NCI-H2171 treated with DMSO at 0.1 percent for 48 hours (cell line): ENCODE measurements at regions not wholly inside any gene's neighbourhood (a gene's known extent, or its start where the extent isn't known, plus 50 kb on each side); places are given as distances from the start of the nearest gene placed in this dataset.
A peak's percentile ranks its signal among the peaks of the same experiment; 100 is the strongest.

ENCODE experiments used
- DNase-seq: peaks from one replicate; lab custom pipeline; 2025; lab: John Stamatoyannopoulos, UW

DNA sequence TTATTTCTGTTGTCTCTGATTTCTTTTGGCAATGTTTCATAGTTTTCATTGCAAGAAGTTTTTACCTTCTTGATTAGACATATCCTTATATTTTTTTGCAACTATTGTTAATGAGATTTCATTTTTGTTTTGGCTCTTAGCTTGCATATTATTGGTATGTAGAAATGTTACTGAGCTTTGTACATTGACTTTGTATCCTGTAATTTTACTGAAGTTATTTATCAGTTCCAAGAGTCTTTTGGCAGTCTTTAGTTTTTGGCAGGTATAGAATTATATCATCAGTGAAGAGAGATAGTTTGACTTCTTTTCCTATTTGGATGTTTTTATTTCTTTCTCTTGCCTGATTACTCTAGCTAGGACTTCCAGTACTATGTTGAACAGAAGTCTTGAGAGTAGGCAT, 375.7 kb downstream of the TDRD3 start:
- no peak for DNase-seq

DNA sequence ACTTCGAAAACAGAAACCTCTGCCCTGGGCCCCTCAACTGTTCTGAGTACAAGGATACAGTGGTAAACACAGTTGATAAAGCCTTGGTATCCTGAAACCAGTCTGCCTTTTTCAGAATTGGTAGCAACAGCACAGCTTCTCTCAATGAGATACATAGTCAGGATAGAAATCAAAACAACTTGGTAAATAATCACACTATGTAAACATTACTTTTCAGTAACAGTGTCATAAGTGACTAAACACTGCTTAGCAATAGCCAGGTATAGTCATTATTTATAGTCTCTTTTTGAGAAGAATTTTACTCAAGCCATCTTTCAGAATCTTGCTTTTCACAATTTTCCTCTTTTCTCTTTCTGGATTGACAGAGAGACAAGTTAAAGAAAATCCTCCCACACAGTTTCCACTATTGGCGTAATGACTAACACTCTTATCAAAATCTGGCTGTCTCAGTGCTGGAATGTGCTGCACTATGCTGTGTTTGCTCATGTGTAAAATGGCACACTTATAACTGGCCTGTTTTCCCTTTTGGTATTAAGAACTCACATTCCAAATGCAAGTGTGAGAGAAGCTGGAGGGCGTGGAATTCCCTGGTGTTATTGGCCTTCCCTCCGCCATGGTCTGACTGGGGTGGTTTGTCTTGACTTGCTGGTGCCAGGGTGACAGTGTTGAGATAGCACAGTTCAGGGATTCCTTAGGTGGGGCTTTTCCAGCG, 368.8 kb downstream of the TDRD3 start:
- DNase-seq: no peak

GRCh38 chr13:60759499-60759898, 362.5 kb downstream of the TDRD3 start:
- peak; percentile 30 for DNase-seq

- DNase-seq: no peak
Measured at GRCh38 chr13:60758637-60759036, 361.6 kb downstream of the TDRD3 start.

GRCh38 chr13:60757501-60758215, 360.6 kb downstream of the TDRD3 start:
- DNase-seq: no peak

DNA sequence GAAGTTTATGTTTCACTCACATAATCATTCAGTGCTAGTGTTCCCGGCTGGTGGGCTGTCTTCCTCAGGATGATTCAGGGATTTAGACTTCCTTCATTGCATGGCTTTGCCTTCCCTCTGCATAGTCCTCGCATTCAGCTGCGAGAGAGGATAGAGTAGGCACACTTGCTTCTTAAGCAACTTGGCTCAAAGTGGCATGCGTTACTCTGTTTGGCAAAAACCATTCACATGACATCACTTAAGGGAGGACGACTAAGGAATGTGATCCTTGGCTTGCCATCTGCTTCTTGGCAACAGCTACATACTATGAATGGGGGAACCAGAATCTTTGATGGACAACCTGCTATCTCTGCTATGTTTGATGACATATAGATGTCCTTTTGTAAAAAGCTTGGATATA, 359.3 kb downstream of the TDRD3 start:
- DNase-seq: no peak

GRCh38 chr13:60755380-60756163, 358.6 kb downstream of the TDRD3 start:
- no peak for DNase-seq

DNA sequence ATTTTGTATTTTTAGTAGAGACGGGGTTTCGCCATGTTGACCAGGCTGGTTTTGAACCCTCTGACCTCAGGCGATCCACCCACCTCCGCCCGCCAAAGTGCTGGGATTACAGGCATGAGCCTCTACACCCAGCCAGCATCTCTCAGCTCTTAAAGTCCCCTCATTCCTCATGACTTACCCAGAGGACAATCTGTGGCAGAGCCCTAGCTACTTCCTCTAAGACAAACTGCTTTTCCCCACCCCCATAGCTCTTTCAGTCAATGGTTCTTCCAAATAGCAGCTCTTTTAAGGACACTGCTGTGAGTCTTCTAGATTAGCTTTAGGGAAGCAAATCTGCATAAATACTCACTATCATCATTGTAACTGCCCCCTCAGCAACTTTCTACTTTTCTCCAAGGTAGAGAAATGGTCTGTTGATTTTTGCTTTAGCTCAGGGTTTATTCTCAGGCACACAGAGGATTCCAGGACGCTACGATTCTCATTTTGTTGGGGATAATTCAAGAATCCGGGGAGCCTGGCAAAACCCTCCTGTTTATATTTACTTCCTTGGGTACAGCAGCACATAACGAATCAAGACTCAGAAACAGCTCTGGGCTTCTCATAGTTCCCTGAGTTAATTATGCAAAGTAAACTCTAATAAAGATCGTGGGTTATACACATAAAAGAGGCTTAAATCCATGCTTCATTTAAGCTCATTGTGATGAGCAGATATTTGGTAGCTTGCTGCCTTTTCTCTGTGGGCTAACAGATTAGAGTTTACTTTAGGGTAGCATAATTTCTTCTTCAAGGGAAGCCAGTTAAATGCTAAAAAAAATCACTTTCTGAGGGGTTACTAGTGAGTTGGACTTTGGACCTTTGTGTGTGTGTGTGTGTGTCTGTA, 357.4 kb downstream of the TDRD3 start:
- DNase-seq: no peak

GRCh38 chr13:60753641-60754040, 356.6 kb downstream of the TDRD3 start:
- DNase-seq: no peak

GRCh38 chr13:60745343-60745742, 348.3 kb downstream of the TDRD3 start:
- DNase-seq: no peak

DNA sequence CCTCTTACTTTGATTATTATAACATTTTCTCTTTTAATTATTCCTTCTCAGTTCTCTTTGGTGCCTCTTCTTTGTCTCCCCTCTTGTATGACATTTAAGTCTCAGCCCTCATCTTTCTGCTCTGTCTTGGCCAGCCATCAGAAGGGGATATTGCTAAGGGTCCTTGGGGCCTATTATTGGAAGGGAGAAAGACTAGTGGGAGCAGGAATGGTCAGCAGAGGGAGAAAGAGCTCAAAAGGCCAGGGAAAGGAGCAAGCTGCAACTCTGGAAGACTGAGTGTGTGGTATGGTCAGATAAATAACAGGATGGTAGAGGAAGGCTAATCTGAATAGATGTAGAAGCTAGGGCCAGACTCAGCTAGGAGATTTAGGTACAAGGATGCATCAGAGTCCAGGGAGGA, 336.9 kb downstream of the TDRD3 start:
- DNase-seq: no peak

DNA sequence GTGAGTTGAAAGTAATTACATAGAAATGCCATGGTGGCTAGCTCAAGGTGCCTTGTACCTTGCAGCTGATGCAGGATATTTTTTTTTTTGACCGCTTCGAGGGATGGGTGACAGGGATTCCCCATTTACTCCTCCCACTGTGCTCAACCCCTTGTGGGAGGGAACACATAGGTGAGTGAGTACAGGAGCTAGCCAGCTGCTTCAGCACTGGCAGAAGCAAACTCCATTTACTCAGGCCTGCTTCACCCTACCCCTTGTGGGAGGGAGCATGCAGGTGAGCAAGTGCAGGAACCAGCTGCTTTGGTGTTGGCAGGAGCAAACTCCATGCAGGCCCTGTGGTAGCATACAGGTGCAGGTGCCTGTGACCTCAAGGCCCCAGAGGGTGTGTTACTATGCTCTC, 330.1 kb downstream of the TDRD3 start:
- no peak for DNase-seq

DNA sequence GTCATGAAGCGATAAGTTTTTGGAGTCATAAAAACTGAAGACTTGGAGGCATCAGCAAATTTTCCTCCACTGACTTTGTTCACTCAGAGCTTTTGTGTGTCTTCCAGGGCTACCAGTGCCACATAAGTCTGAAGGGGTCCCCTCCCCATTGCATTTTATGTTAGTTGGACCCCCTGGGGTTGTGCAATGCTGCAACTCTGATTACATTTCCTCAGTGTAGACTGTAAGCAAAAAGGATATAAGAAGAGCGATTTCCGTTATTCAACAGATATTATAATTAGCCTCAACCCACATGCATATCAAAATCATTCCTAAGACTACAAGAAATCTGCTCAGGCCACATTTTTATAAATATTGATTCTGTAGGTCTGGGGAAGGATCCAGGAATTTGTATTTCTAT, 324.0 kb downstream of the TDRD3 start:
- no peak for DNase-seq

DNA sequence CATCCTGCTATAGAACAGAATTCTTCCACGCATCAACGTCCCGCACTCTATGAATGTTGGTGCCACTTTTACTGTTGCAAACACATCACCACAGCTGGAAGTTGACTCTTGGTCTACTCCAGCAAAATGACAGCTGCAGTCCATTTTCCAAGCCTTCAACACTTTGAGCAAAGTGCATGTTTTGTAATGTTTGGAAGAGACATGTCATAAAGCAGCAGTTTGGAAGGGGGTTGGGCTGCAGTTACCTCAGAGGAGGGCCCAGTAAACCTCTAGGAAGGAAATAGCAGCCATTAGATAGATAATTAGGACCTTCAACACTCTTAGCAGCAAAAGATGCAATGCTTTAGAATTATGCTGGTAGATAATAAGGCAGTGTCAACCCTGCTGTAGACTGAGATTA, 323.6 kb downstream of the TDRD3 start:
- DNase-seq: no peak

DNA sequence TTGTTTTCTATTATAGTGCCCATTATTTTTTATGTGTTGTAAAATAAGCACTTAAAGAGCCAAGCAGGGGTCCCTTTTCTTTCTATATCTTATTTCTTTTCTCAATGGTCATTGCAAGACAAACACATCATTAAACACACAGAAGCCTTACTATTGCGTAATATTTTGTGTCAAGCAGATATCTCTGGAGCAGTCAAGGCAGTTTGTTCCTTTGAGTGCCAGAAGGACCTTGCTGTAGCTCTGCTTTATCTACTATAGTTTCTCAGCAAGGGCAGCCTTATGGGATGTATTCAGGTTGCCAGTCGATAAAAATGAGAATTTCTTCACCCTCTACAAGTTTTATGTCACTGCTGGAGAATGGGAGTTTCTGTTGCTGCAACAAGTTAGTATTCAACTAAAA, 319.3 kb downstream of the TDRD3 start:
- DNase-seq: no peak

DNA sequence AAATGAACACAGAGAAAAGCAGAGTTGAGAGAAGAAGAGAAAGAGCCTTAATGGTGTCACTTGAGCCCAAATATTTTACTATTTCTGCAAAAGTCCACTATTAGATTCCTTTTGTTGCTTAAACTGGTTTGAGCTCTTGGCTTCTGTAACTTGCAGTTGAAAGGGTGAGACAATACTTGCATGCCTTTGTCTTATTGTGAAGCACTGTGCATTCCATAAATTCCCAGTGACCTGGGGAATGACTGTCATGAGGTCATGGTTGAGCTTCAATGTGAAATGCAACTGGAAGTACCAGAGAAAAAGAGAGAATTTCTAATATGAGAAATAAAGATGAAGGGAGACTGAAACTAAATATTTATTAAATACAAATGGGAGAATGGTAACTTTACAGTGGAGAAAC, 310.9 kb downstream of the TDRD3 start:
- no peak for DNase-seq

DNA sequence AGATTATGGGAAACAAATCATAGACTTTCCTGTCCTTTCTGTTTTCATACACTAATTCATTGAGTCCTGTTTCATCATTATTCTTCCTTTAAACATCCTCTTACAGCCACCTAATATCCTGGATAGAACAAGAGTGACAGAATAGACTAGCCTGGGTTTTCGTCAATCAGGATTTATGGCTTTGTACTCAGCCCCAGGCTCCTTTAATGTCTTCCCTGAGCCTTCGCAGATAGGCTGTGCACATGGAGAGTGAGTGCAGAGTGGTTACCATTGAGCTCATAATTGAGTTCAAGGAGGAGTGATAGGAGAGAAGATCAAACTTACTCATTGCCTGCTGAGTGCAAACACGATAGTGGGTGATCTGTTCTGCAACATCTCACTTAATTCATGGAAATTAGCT, 304.9 kb downstream of the TDRD3 start:
- no peak for DNase-seq

DNA sequence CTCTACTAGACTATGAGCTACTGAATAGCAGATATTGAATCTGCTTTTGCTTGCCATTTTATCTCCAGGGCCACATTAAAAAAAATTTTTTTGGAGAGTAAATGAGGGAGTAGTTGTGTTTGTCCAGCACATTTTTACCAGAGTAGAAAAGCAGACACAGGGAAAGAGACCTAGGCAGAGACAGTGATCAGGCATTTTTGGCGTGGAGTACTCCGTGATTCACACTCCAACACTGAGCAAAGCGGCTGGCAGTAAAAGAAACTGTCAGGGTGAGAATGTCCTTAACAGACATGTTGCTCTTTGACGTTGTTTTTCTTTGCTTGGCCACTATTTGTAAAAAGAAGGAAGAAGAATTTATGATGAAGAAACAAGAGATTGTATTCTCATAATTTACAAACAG, 304.0 kb downstream of the TDRD3 start:
- DNase-seq: no peak

- no peak for DNase-seq
Measured at GRCh38 chr13:60699636-60700035, 302.6 kb downstream of the TDRD3 start.

DNA sequence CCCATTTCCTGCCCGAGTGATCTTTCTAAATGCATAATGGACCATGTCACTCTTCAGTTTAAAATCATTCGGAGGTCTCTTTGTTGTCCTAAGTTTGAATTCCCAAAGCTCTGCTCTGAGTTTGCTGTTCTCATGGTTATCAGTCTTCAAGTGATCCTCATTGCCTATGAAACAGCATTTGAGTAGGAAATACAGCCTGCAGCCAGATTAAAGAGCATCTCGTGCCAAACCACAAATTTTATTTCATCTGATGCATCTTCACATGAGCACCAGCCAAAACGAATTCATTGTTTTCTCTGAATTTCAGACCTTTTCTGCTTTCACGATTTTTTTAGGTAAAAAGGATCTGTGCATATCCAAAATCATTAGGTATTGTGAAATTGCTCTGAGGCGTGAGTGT, 299.6 kb downstream of the TDRD3 start:
- no peak for DNase-seq

DNA sequence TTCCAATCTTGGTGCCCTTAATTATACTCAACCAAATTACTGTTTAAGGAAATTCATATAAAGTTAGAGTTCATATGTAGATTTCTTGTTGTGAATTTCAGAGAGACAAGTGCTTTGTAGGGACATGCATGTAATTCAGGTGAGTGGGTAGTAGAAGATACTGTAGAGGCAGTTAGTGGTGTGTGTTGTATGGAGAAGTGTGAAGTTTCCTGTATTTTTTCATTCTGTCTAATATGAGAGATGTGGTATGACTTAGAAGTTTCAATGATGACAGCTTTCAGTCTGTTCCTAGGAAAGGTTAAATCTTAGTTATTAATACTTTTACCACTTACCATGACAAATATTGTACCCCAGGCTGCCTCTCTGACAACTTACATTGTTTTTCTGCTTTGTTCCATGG, 294.2 kb downstream of the TDRD3 start:
- DNase-seq: no peak

- DNase-seq: no peak
Measured at GRCh38 chr13:60690604-60691003, 293.6 kb downstream of the TDRD3 start.
